Nephron progenitor cell (in vitro differentiated cells): ENCODE measurements at regions not wholly inside any gene's neighbourhood (a gene's known extent, or its start where the extent isn't known, plus 50 kb on each side); places are given as distances from the start of the nearest gene placed in this dataset.
A peak's percentile ranks its signal among the peaks of the same experiment; 100 is the strongest.

Experiments
- DNase-seq: peaks from one replicate; pipeline ENCODE4 v3.0.0; 2021
- H3K27ac Mint-ChIP-seq: 2 replicates; pipeline ENCODE4 v1.8.0; 2021; ENCODE audit warnings: mild to moderate bottlenecking, moderate library complexity, mixed read lengths
- H3K27me3 Mint-ChIP-seq: 2 replicates; pipeline ENCODE4 v1.8.0; 2021; ENCODE audit warnings: mild to moderate bottlenecking, low read depth, mixed read lengths; ENCODE audit not compliant: poor library complexity
- H3K36me3 Mint-ChIP-seq: 2 replicates; pipeline ENCODE4 v1.8.0; 2021; ENCODE audit warnings: low read depth, mixed read lengths
- H3K4me1 Mint-ChIP-seq: 2 replicates; pipeline ENCODE4 v1.8.0; 2021; ENCODE audit warnings: mixed read lengths
- H3K4me3 Mint-ChIP-seq: 2 replicates; pipeline ENCODE4 v1.8.0; 2021; ENCODE audit warnings: mild to moderate bottlenecking, moderate library complexity, mixed read lengths
- H3K9me3 Mint-ChIP-seq: 2 replicates; pipeline ENCODE4 v1.8.0; 2021; ENCODE audit warnings: mild to moderate bottlenecking, moderate library complexity, mixed read lengths
- CTCF ChIP-seq: fragments of 200-600 bp; sonication (generic); IDR thresholded peaks from 2 replicates; pipeline ENCODE4 v1.5.0; 2021; ENCODE audit warnings: antibody characterized with exemption

- no peaks in the 10 kb centered on the region for H3K4me1 Mint-ChIP-seq
- peaks cover 5% of the 10 kb centered on the region for H3K36me3 Mint-ChIP-seq
These were observed 243.8 kb upstream of the VLDLR start for GRCh38 chr9:2377834-2378233.

GRCh38 chr9:2378266-2378665, 243.3 kb upstream of the VLDLR start:
- Mint-ChIP-seq H3K9me3 (peaks cover 29% of the 10 kb centered on the region), H3K27ac (no peak overlapping the region), H3K4me1 (no peaks in the 10 kb centered on the region), H3K27me3 (peaks cover 2% of the 10 kb centered on the region), H3K4me3 (no peak overlapping the region), H3K36me3 (peaks cover 5% of the 10 kb centered on the region)
- DNase-seq, result no peak
- TF ChIP-seq CTCF, result no peak

More at GRCh38 chr9:2377834-2378233, 243.8 kb upstream of the VLDLR start:
- Mint-ChIP-seq H3K4me3 (no peak overlapping the region), H3K9me3 (peaks cover 34% of the 10 kb centered on the region), H3K27ac (no peak overlapping the region), H3K27me3 (peaks cover 2% of the 10 kb centered on the region)
- no peak for DNase-seq
- TF ChIP-seq CTCF, result no peak

- no peak for TF ChIP-seq CTCF
- no peak for DNase-seq
- peaks cover 2% of the 10 kb centered on the region for H3K27me3 Mint-ChIP-seq
- H3K4me3 Mint-ChIP-seq, result no peak overlapping the region
- peaks cover 24% of the 10 kb centered on the region for H3K9me3 Mint-ChIP-seq
- H3K36me3 Mint-ChIP-seq, result peaks cover under 1% of the 10 kb centered on the region
- H3K27ac Mint-ChIP-seq, result no peak overlapping the region
- no peaks in the 10 kb centered on the region for H3K4me1 Mint-ChIP-seq
These were observed 242.8 kb upstream of the VLDLR start for GRCh38 chr9:2378816-2379215.

- Mint-ChIP-seq H3K36me3 (no peaks in the 10 kb centered on the region), H3K27ac (no peak overlapping the region), H3K4me1 (peaks cover 5% of the 10 kb centered on the region), H3K4me3 (no peak overlapping the region), H3K27me3 (no peaks in the 10 kb centered on the region), H3K9me3 (peaks cover 14% of the 10 kb centered on the region)
- DNase-seq, result no peak
- TF ChIP-seq CTCF, result no peak
These were observed 236.8 kb upstream of the VLDLR start for GRCh38 chr9:2384741-2385140.

- H3K4me1 Mint-ChIP-seq, result peaks cover 5% of the 10 kb centered on the region
- H3K27ac Mint-ChIP-seq, result no peak overlapping the region
- no peak for TF ChIP-seq CTCF
- H3K36me3 Mint-ChIP-seq, result no peaks in the 10 kb centered on the region
- H3K27me3 Mint-ChIP-seq, result no peaks in the 10 kb centered on the region
- no peak overlapping the region for H3K4me3 Mint-ChIP-seq
- H3K9me3 Mint-ChIP-seq, result peaks cover 18% of the 10 kb centered on the region
- no peak for DNase-seq
These were observed 235.8 kb upstream of the VLDLR start for GRCh38 chr9:2385746-2386145.

- DNase-seq, result no peak
- H3K27me3 Mint-ChIP-seq, result no peaks in the 10 kb centered on the region
- peak overlapping the region; percentile 3 for H3K27ac Mint-ChIP-seq
- peaks cover 5% of the 10 kb centered on the region for H3K4me1 Mint-ChIP-seq
- no peak overlapping the region for H3K4me3 Mint-ChIP-seq
- TF ChIP-seq CTCF, result no peak
- no peaks in the 10 kb centered on the region for H3K36me3 Mint-ChIP-seq
- H3K9me3 Mint-ChIP-seq, result peaks cover 20% of the 10 kb centered on the region
These were observed 235.0 kb upstream of the VLDLR start for GRCh38 chr9:2386566-2386965.
